Liver (tissue), 3 donors: ENCODE measurements at regions not wholly inside any gene's neighbourhood (a gene's known extent, or its start where the extent isn't known, plus 50 kb on each side); places are given as distances from the start of the nearest gene placed in this dataset.

Source experiments
- CTCF ChIP-seq: fragments of 150-350 bp; IDR thresholded peaks from 2 replicates; pipeline ENCODE4 v1.5.1; 2017; ENCODE audit warnings: improper control_type of control experiment, low read depth, low read length; ENCODE audit not compliant: missing input control
- MAX ChIP-seq: IDR thresholded peaks from 2 replicates; pipeline ENCODE4 v1.6.1; 2016; ENCODE audit warnings: antibody characterized with exemption
- RAD21 ChIP-seq, 2 donors: IDR thresholded peaks; 2 replicates each; pipeline ENCODE4 v1.6.1; 2016; ENCODE audit warnings: antibody characterized with exemption in 2 of 2, mild to moderate bottlenecking in 2 of 2
- REST ChIP-seq: IDR thresholded peaks from 2 replicates; pipeline ENCODE4 v1.6.1; 2016; ENCODE audit warnings: antibody characterized with exemption, mild to moderate bottlenecking
- TAF1 ChIP-seq: conservative IDR thresholded peaks from 2 replicates; pipeline ENCODE4 v1.6.1; 2016; ENCODE audit warnings: antibody characterized with exemption, mild to moderate bottlenecking
- donor health status: healthy.
- donor health status: healthy.

DNA sequence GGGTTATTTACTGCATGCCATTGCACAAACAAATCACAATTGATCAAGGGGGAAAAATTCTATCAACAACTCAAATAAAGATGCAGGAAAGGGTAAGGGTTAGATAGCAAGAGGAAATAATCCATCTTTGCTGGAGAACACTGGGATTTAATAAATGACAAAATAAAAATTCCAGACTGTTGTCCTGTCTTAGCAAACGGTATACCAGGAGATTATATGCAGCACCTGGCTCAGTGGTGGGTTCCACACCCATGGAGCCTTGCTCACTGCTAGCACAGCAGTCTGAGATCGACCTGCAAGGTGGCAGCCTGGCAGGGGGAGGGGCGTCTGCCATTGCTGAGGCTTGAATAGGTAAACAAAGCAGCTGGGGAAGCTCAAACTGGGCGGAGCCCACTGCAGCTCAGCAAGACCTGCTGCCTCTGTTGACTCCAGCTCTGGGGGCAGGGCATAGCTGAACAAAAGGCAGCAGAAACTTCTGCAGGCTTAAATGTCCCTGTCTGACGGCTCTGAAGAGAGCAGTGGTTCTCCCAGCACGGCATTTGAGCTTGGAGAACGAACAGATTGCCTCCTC is 296.5 kb upstream of the THSD7B start:
- TF ChIP-seq RAD21 (IDR thresholded peaks at IDR 0.05), result no peak
- TF ChIP-seq CTCF, result no peak
- TF ChIP-seq TAF1, result no peak
- TF ChIP-seq MAX, result no peak
- no peak for TF ChIP-seq REST
